ENCODE measurements at regions not wholly inside any gene's neighbourhood (a gene's known extent, or its start where the extent isn't known, plus 50 kb on each side); places are given as distances from the start of the nearest gene placed in this dataset.
"Not testable (repeated sequence)": the region's sequence is repeated elsewhere in the genome, so short reads cannot be mapped to it uniquely, and the experiment has no call there.

GRCh38 chr15:84505552-84505951 is 95.3 kb upstream of the ZSCAN2 start:
- not testable (repeated sequence) for TF ChIP-seq MAX (IDR thresholded peaks at IDR 0.05); CTCF (IDR thresholded peaks at IDR 0.05 in 2 of 3, conservative IDR thresholded peaks at IDR 0.05 in 1 of 3; ENCODE audit: borderline replicate concordance in 1 of 3, insufficient read depth in 1 of 3, low read depth in 2 of 3, low read length in 2 of 3); POLR2A (IDR thresholded peaks at IDR 0.05; ENCODE audit: borderline replicate concordance, extremely low read depth, insufficient read depth, insufficient read length); EZH2 (IDR thresholded peaks at IDR 0.05); EZH2phosphoT487 (IDR thresholded peaks at IDR 0.05; ENCODE audit: borderline replicate concordance); JUND (IDR thresholded peaks at IDR 0.05); RAD21 (IDR thresholded peaks at IDR 0.05; ENCODE audit: low read depth); SP1 (IDR thresholded peaks at IDR 0.05; ENCODE audit: low read depth); YY1 (IDR thresholded peaks at IDR 0.05; ENCODE audit: extremely low read depth, insufficient replicate concordance, low read depth, low read length)
- TF ChIP-seq, protein P1, sequence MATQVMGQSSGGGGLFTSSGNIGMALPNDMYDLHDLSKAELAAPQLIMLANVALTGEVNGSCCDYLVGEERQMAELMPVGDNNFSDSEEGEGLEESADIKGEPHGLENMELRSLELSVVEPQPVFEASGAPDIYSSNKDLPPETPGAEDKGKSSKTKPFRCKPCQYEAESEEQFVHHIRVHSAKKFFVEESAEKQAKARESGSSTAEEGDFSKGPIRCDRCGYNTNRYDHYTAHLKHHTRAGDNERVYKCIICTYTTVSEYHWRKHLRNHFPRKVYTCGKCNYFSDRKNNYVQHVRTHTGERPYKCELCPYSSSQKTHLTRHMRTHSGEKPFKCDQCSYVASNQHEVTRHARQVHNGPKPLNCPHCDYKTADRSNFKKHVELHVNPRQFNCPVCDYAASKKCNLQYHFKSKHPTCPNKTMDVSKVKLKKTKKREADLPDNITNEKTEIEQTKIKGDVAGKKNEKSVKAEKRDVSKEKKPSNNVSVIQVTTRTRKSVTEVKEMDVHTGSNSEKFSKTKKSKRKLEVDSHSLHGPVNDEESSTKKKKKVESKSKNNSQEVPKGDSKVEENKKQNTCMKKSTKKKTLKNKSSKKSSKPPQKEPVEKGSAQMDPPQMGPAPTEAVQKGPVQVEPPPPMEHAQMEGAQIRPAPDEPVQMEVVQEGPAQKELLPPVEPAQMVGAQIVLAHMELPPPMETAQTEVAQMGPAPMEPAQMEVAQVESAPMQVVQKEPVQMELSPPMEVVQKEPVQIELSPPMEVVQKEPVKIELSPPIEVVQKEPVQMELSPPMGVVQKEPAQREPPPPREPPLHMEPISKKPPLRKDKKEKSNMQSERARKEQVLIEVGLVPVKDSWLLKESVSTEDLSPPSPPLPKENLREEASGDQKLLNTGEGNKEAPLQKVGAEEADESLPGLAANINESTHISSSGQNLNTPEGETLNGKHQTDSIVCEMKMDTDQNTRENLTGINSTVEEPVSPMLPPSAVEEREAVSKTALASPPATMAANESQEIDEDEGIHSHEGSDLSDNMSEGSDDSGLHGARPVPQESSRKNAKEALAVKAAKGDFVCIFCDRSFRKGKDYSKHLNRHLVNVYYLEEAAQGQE (IDR thresholded peaks at IDR 0.05; ENCODE audit: low read depth) = not testable (repeated sequence)
- TF ChIP-seq, protein P2, sequence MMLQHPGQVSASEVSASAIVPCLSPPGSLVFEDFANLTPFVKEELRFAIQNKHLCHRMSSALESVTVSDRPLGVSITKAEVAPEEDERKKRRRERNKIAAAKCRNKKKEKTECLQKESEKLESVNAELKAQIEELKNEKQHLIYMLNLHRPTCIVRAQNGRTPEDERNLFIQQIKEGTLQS (IDR thresholded peaks at IDR 0.05) = not testable (repeated sequence)
